ENCODE measurements at regions not wholly inside any gene's neighbourhood (a gene's known extent, or its start where the extent isn't known, plus 50 kb on each side); places are given as distances from the start of the nearest gene placed in this dataset.

GRCh38 chr14:25759920-25760655, 710.1 kb upstream of the STXBP6 start:
- H3K4me3 ChIP-seq (ENCODE audit: low read depth, low read length): no peak overlapping the region
- ChIA-PET CTCF (no interaction called here), POLR2A (no interaction called here)
- DNase-seq (ENCODE audit: low read depth, low spot score): no peak
- TF ChIP-seq, protein P1, sequence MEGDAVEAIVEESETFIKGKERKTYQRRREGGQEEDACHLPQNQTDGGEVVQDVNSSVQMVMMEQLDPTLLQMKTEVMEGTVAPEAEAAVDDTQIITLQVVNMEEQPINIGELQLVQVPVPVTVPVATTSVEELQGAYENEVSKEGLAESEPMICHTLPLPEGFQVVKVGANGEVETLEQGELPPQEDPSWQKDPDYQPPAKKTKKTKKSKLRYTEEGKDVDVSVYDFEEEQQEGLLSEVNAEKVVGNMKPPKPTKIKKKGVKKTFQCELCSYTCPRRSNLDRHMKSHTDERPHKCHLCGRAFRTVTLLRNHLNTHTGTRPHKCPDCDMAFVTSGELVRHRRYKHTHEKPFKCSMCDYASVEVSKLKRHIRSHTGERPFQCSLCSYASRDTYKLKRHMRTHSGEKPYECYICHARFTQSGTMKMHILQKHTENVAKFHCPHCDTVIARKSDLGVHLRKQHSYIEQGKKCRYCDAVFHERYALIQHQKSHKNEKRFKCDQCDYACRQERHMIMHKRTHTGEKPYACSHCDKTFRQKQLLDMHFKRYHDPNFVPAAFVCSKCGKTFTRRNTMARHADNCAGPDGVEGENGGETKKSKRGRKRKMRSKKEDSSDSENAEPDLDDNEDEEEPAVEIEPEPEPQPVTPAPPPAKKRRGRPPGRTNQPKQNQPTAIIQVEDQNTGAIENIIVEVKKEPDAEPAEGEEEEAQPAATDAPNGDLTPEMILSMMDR (IDR thresholded peaks at IDR 0.05; ENCODE audit: insufficient read depth, low read length, missing control alignments): no peak

- TF ChIP-seq, protein P1 (IDR thresholded peaks at IDR 0.05; ENCODE audit: insufficient read depth, low read length, missing control alignments): no peak
- CTCF ChIA-PET: no interaction called here
- no peak for DNase-seq (ENCODE audit: low read depth, low spot score)
- no peak overlapping the region for H3K4me3 ChIP-seq (ENCODE audit: low read depth, low read length)
- POLR2A ChIA-PET: no interaction called here
Observed at GRCh38 chr14:25759256-25759655, 709.3 kb upstream of the STXBP6 start.

DNA sequence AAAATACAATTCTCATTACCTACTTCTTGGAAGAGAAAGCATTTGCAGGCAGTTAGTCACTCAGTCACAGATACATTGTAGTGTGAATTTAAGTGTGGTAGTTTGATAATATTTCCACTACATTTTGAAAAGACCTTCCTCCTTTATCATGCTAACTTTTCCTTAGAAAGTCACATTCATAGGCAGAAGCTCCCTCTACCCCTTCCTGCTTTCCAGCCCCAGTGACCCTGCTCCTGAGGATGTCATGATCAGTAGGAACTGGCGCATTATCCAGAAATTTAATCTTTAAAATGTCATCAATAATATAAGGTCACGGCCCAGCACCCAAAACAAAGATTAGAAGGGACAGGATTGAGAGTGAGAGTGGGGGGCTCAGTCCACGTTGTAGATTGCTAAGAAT, 707.4 kb upstream of the STXBP6 start:
- DNase-seq (ENCODE audit: low read depth, low spot score): no peak
- no peak overlapping the region for H3K4me3 ChIP-seq (ENCODE audit: low read depth, low read length)
- POLR2A ChIA-PET: no interaction called here
- TF ChIP-seq, protein P1 (IDR thresholded peaks at IDR 0.05; ENCODE audit: insufficient read depth, low read length, missing control alignments): no peak
- CTCF ChIA-PET: no interaction called here

GRCh38 chr14:25756876-25757275, 706.9 kb upstream of the STXBP6 start:
- no peak for DNase-seq (ENCODE audit: low read depth, low spot score)
- H3K4me3 ChIP-seq (ENCODE audit: low read depth, low read length): no peak overlapping the region
- CTCF ChIA-PET: no interaction called here
- TF ChIP-seq, protein P1 (IDR thresholded peaks at IDR 0.05; ENCODE audit: insufficient read depth, low read length, missing control alignments): no peak
- POLR2A ChIA-PET: no interaction called here

GRCh38 chr14:25753130-25753529, 703.2 kb upstream of the STXBP6 start:
- DNase-seq (ENCODE audit: low read depth, low spot score): no peak
- H3K4me3 ChIP-seq (ENCODE audit: low read depth, low read length): no peak overlapping the region
- ChIA-PET CTCF (no interaction called here), POLR2A (no interaction called here)
- TF ChIP-seq, protein P1 (IDR thresholded peaks at IDR 0.05; ENCODE audit: insufficient read depth, low read length, missing control alignments): no peak

DNA sequence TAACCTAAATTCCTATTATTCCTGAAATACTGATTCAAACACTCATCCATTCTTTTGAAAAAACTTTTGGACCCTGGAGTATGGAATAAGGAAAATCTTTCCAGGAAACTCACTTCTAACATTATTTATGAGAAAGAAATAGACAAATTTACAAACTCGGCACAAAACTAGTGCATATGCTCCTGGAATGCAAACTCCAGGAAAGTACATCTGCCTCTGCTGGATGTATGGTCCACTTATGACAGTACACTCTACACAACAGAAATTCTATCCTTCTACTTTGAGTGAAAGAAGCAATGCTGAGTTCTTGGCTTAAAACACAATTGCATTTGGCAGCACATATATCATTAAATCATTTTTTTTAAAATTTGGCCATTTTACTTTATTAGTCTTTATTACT, 700.5 kb upstream of the STXBP6 start:
- H3K4me3 ChIP-seq (ENCODE audit: low read depth, low read length): no peak overlapping the region
- TF ChIP-seq, protein P1 (IDR thresholded peaks at IDR 0.05; ENCODE audit: insufficient read depth, low read length, missing control alignments): no peak
- ChIA-PET CTCF (no interaction called here), POLR2A (no interaction called here)
- DNase-seq (ENCODE audit: low read depth, low spot score): no peak
